Common myeloid progenitor, CD34-positive (primary cell): ENCODE measurements at regions not wholly inside any gene's neighbourhood (a gene's known extent, or its start where the extent isn't known, plus 50 kb on each side); places are given as distances from the start of the nearest gene placed in this dataset.

Experiments
- CTCF ChIA-PET: fragments of 350-600 bp; sonication (Branson Sonifier 250); formaldehyde crosslinking; loops from one replicate; lab custom pipeline; 2021; ENCODE audit warnings: antibody characterized with exemption; lab: Charles Lee
- POLR2A ChIA-PET: fragments of 350-600 bp; sonication (Branson Sonifier 250); formaldehyde crosslinking; loops from one replicate; lab custom pipeline; 2021; ENCODE audit warnings: antibody characterized with exemption; lab: Charles Lee
- DNase-seq, 3 donors: peaks; one replicate each; pipeline versions ENCODE4 v3.0.0 to v3.0.0-alpha.2; 2013
- H3K27ac ChIP-seq, 2 experiments: 1 replicate in 1 of 2; 2 replicates in 1 of 2; pipeline ENCODE4 v1.7.0; 2013; ENCODE audit warnings: inconsistent platforms in 2 of 2, low read length in 2 of 2, mild to moderate bottlenecking in 2 of 2, low read depth in 1 of 2, moderate library complexity in 1 of 2; ENCODE audit not compliant: severe bottlenecking in 2 of 2, insufficient read depth in 1 of 2, poor library complexity in 1 of 2
- H3K27me3 ChIP-seq, 5 experiments: replicated peaks in 2 of 5; 1 replicate in 3 of 5; 2 replicates in 2 of 5; pipeline versions ENCODE4 v1.6.1 to v1.7.0; 2013; ENCODE audit warnings: low read length in 4 of 5, mild to moderate bottlenecking in 2 of 5, moderate library complexity in 2 of 5, inconsistent platforms in 1 of 5; ENCODE audit not compliant: insufficient read depth in 5 of 5, control insufficient read depth in 4 of 5
- H3K36me3 ChIP-seq, 4 experiments: 1 replicate in 2 of 4; 2 replicates in 2 of 4; pipeline versions ENCODE4 v1.6.1 to v1.7.0; 2013; ENCODE audit warnings: low read length in 3 of 4, control low read depth in 1 of 4, mild to moderate bottlenecking in 1 of 4; ENCODE audit not compliant: control insufficient read depth in 4 of 4, insufficient read depth in 4 of 4
- H3K4me1 ChIP-seq, 4 experiments: 1 replicate in 3 of 4; 2 replicates in 1 of 4; pipeline versions ENCODE4 v1.6.1 to v1.7.1; 2013; ENCODE audit warnings: low read length in 3 of 4, mild to moderate bottlenecking in 3 of 4, control low read depth in 1 of 4, inconsistent platforms in 1 of 4, moderate library complexity in 1 of 4; ENCODE audit not compliant: control insufficient read depth in 4 of 4, insufficient read depth in 4 of 4; ENCODE audit errors: control extremely low read depth in 1 of 4
- H3K4me3 ChIP-seq, 7 experiments: 1 replicate in 4 of 7; 2 replicates in 3 of 7; pipeline versions ENCODE4 v1.5.1 to v1.7.0; 2013; ENCODE audit warnings: mild to moderate bottlenecking in 7 of 7, low read length in 6 of 7, moderate library complexity in 6 of 7, inconsistent platforms in 2 of 7, low read depth in 2 of 7, control low read depth in 1 of 7; ENCODE audit not compliant: insufficient read depth in 4 of 7, control insufficient read depth in 1 of 7; ENCODE audit errors: extremely low read depth in 1 of 7
- H3K9me3 ChIP-seq, 5 experiments: 1 replicate in 4 of 5; 2 replicates in 1 of 5; pipeline versions ENCODE4 v1.6.1 to v1.7.1; 2013; ENCODE audit warnings: low read length in 4 of 5, mild to moderate bottlenecking in 2 of 5, inconsistent platforms in 1 of 5, low read depth in 1 of 5, moderate library complexity in 1 of 5; ENCODE audit not compliant: control insufficient read depth in 4 of 5, insufficient read depth in 2 of 5; ENCODE audit errors: control extremely low read depth in 1 of 5
- WGBS: methylation state at CpG from one replicate; pipeline ENCODE4 v1.1.5; 2013; ENCODE audit not compliant: insufficient coverage; 5-methylcytosine and 5-hydroxymethylcytosine counted together

DNA sequence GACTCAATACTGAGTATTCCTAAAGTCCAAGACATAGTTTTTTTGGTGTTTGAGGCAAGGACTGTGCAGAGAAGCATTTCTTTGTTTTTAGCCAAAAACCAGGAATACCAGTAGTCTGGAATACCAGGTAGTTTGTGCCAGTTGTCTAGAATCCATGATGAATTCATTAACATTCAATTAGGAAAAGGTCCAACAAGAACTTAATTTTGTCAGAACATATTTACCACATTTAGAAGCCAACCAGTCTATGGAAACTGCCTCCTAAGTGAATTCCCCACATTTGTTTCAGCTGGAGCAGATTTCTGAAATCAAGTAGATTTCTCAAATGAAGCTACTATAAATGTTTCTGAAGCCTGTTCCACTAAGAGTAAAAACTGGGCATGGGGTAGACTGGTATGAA is 1584.8 kb upstream of the ADGRL3 start:
- Histone ChIP-seq H3K9me3 (no peaks in the 10 kb centered on the region), H3K27ac (no peak overlapping the region), H3K36me3 (no peaks in the 10 kb centered on the region), H3K4me3 (no peak overlapping the region), H3K4me1 (peaks cover 0 to 15% (median 4%) of the 10 kb centered on the region in 4 experiments), H3K27me3 (no peaks in the 10 kb centered on the region)
- CTCF ChIA-PET = no interaction called here
- no peak for DNase-seq
- POLR2A ChIA-PET = no interaction called here

DNA sequence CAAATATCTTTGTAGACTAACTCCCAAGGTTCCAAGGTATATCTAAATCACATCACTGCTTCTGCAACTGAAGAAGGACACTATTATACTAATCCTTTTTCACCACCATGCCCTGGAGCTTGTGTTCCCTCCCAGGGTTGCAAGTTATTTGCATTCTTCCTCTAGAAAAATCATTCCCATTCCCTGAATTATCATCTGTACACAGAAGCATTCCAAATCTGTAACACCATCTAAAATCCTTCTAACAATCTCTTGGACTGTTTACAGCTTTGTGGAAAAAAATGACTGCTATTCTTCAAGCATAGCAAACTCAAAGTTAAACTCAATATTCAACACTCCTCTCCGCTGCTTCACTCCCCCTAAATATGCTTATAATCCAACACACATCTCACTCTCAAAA is 1570.8 kb upstream of the ADGRL3 start:
- DNase-seq = no peak
- no peaks in the 10 kb centered on the region for H3K36me3 ChIP-seq
- ChIA-PET POLR2A (no interaction called here), CTCF (interaction anchor here (1.4 kb wide), 1 partner anchor 26 kb away, joined by 3 read pairs; no protein-coding TSS in a partner anchor)
- no peak overlapping the region for H3K27ac ChIP-seq
- H3K9me3 ChIP-seq = peaks cover 0 to 3% (median 0%) of the 10 kb centered on the region in 5 experiments
- no peaks in the 10 kb centered on the region for H3K27me3 ChIP-seq
- no peak overlapping the region for H3K4me3 ChIP-seq
- 100% methylated on average over 1 of the region's 1 CpG for WGBS
- H3K4me1 ChIP-seq = no peaks in the 10 kb centered on the region

DNA sequence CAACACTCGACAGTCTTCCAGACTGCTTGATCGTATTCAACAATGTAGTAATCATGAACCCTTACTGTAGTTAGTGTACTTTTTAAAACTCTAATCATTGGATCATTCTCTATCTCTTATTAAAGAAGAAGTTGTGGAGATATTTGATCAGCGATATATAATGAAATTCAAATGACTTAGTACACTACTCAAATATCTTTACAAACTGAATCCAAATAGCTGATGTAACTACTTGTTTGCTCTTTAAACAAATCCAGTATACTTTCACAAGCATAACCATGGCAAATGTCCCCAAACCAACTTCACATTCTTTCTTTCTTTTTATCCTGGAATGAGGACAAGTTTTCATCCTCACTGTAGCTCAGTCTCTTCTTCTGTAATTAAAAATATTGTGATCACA is 1569.9 kb upstream of the ADGRL3 start:
- H3K9me3 ChIP-seq = peaks cover 0 to 2% (median 0%) of the 10 kb centered on the region in 5 experiments
- 100% methylated on average over 1 of the region's 3 CpGs for WGBS
- no peak for DNase-seq
- no peaks in the 10 kb centered on the region for H3K4me1 ChIP-seq
- no peaks in the 10 kb centered on the region for H3K27me3 ChIP-seq
- ChIA-PET CTCF (interaction anchor here (1.4 kb wide), 1 partner anchor 27 kb away, joined by 3 read pairs; no protein-coding TSS in a partner anchor), POLR2A (no interaction called here)
- H3K36me3 ChIP-seq = no peaks in the 10 kb centered on the region
- H3K27ac ChIP-seq = no peak overlapping the region
- H3K4me3 ChIP-seq = no peak overlapping the region

DNA sequence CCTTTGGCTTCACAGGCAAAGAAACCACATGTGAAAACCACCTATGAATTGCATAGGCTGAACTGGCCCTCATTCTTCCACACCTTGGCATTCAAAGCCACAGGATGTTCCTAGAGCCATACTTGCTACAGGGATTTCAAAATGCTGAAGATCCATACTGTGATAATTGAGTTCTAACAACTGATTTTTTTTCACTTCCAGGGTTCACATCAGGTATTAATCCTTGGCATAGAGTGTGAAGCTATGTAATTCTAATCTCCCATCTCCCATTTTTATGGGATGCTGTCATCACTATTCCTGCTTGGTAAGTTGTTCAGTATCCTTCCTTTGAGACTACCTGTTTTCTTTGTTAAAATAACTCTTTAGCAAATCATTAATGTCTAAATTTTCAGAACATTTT is 1569.2 kb upstream of the ADGRL3 start:
- Histone ChIP-seq H3K27me3 (no peaks in the 10 kb centered on the region), H3K9me3 (peaks cover 0 to 5% (median 0%) of the 10 kb centered on the region in 5 experiments), H3K36me3 (no peaks in the 10 kb centered on the region), H3K4me3 (no peak overlapping the region), H3K4me1 (no peaks in the 10 kb centered on the region), H3K27ac (no peak overlapping the region)
- CTCF ChIA-PET = no interaction called here
- POLR2A ChIA-PET = no interaction called here
- no peak for DNase-seq

DNA sequence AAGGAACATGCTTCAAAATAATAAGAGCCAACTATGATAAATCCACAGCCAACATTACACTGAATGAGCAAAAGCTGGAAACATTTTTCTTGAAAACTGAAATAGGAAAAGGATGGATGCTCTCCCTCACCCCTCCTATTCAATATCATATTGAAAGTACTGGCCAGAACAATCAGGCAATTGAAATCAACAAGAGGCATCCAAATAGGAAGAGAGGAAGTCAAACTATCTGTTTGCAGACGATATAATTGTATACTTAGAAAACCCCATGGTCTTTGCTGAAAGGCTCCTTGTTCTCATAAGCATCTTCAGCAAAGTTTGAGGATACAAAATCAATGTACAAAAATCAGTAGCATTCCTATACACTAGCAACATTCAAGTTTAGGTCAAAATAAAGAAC is 1562.5 kb upstream of the ADGRL3 start:
- CTCF ChIA-PET = no interaction called here
- POLR2A ChIA-PET = no interaction called here
- H3K4me1 ChIP-seq = no peaks in the 10 kb centered on the region

DNA sequence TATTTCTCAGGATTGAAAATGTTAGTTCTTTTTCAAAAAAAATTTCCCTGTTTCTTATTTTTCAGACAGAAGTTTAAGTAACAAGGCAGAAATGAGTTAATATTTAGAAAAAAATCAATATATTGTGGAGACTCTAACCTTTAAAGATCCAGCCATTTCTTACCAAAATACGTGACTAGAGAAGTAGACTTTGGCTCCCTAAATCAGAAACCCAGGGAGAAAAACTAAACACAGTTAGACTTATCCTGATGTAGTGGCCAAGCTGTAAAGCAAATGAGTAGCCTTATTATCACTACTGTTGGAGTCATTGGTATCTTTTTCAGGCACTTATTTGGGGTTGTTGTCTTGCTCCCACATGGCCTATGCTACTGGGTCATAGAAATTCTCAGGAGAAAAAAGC is 1556.4 kb upstream of the ADGRL3 start:
- POLR2A ChIA-PET = no interaction called here
- no CpG with 5 or more reads among the region's 1 CpG for WGBS

More for the DNA sequence above, 1562.5 kb upstream of the ADGRL3 start:
- peaks cover 0 to 5% (median 0%) of the 10 kb centered on the region in 5 experiments for H3K9me3 ChIP-seq
- no peaks in the 10 kb centered on the region for H3K27me3 ChIP-seq
- no peak overlapping the region for H3K4me3 ChIP-seq
- H3K27ac ChIP-seq = no peak overlapping the region
- WGBS = no CpG with 5 or more reads among the region's 1 CpG
- H3K36me3 ChIP-seq = no peaks in the 10 kb centered on the region
- DNase-seq = no peak

DNA sequence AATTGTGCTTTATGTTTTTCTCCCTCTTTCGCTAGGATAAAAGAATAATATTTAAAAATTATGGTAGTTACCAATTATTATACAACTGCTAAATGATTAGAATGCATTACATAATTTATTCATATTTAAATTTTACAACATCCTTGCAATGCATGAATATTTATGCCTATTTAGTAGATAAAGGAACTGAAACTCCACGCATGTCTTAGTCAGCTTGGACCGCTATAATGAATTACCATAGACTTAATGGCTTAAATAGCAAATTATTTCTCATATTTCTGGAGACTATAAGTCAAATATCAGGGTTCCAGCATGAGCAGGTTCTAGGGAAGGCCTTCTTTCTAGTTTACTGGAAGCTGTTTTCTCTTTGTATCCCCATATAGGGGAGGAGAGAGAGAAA is 1555.4 kb upstream of the ADGRL3 start:
- ChIA-PET POLR2A (no interaction called here), CTCF (no interaction called here)
- 100% methylated on average over 1 of the region's 3 CpGs for WGBS
- H3K36me3 ChIP-seq = no peaks in the 10 kb centered on the region
- peaks cover 0 to 2% (median under 1%) of the 10 kb centered on the region in 4 experiments for H3K4me1 ChIP-seq
- H3K27me3 ChIP-seq = no peaks in the 10 kb centered on the region
- H3K27ac ChIP-seq = no peak overlapping the region
- H3K4me3 ChIP-seq = no peak overlapping the region
- no peak for DNase-seq
- peaks cover 0 to under 1% (median 0%) of the 10 kb centered on the region in 5 experiments for H3K9me3 ChIP-seq

More for the DNA sequence above, 1556.4 kb upstream of the ADGRL3 start:
- no peaks in the 10 kb centered on the region for H3K36me3 ChIP-seq
- no peak overlapping the region for H3K4me3 ChIP-seq
- DNase-seq = no peak
- no peaks in the 10 kb centered on the region for H3K27me3 ChIP-seq
- H3K4me1 ChIP-seq = no peaks in the 10 kb centered on the region
- H3K9me3 ChIP-seq = peaks cover 0 to 2% (median 0%) of the 10 kb centered on the region in 5 experiments
- CTCF ChIA-PET = no interaction called here
- no peak overlapping the region for H3K27ac ChIP-seq
